ENCODE measurements at regions not wholly inside any gene's neighbourhood (a gene's known extent, or its start where the extent isn't known, plus 50 kb on each side); places are given as distances from the start of the nearest gene placed in this dataset.
A peak's percentile ranks its signal among the peaks of the same experiment; 100 is the strongest.

- DNase-seq (ENCODE audit: low spot score in 2 of 2), result no peak
- WGBS, 2 donors, result 30 to 31% methylated on average over 22 to 24 of the region's 24 CpGs
- TF ChIP-seq, protein P1, sequence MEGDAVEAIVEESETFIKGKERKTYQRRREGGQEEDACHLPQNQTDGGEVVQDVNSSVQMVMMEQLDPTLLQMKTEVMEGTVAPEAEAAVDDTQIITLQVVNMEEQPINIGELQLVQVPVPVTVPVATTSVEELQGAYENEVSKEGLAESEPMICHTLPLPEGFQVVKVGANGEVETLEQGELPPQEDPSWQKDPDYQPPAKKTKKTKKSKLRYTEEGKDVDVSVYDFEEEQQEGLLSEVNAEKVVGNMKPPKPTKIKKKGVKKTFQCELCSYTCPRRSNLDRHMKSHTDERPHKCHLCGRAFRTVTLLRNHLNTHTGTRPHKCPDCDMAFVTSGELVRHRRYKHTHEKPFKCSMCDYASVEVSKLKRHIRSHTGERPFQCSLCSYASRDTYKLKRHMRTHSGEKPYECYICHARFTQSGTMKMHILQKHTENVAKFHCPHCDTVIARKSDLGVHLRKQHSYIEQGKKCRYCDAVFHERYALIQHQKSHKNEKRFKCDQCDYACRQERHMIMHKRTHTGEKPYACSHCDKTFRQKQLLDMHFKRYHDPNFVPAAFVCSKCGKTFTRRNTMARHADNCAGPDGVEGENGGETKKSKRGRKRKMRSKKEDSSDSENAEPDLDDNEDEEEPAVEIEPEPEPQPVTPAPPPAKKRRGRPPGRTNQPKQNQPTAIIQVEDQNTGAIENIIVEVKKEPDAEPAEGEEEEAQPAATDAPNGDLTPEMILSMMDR (IDR thresholded peaks at IDR 0.05), result no peak
- TF ChIP-seq POLR2A (IDR thresholded peaks at IDR 0.05), result no peak
- no peak overlapping the region for H3K4me3 ChIP-seq (ENCODE audit: low read depth, poor library complexity, severe bottlenecking)
- intact Hi-C loops (cut with DNase I; ENCODE audit: low total_unique reads), result no loop called here
Observed at GRCh38 chr16:85395913-85396878, 216.9 kb upstream of the GSE1 start.

DNA sequence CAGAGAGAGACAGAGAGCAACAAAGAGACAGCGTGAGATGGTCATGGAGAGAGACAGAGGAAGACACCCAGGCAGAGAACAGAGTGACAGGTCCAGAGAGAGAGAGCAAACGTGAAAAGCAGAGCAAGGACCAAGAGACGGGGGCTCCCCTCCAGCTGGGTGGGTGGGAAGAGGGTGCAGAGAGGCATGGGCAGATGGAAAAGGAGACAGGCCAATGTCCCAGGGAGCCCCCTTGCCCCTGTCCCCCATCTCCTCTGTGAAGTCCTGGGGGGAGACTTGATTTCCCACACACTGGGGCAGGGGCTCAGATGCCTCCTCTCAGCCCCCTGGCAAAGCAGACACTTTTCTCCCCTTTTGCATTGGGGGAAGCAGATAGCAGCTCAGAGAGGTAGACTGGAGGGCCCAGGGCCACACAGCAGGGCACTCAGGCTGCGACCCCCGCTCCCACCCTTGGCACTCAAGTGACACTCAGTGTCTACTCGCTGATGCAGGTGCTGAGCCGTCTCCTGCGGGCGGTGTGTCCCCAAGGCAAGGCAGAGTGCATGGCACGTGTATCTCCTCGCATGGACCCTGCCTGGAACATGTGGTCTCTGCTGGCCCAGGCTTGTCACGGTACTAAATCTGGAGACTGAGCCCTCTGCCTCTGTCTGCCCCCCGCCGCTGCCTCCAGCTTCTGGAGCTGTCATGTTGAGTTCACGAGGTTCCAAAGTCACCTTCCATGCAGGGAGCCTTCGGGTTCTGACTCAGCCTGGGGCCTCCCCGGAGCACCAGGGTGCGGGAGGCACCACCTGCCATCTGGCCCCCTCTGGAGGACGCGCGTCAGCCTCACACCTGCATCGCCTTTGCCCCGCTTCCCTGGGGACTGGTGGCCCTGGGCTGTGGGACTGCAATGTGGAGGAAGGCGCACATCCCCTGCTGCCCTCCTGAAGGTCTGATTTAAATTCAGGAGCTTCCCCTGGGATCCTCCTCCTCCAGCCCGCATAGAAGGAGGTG is 215.9 kb upstream of the GSE1 start:
- H3K4me3 ChIP-seq (ENCODE audit: low read depth, poor library complexity, severe bottlenecking), result no peak overlapping the region
- TF ChIP-seq, protein P1 (IDR thresholded peaks at IDR 0.05), result no peak
- no peak for TF ChIP-seq POLR2A (IDR thresholded peaks at IDR 0.05)
- intact Hi-C loops (cut with DNase I; ENCODE audit: low total_unique reads), result no loop called here
- DNase-seq (ENCODE audit: low spot score in 2 of 2), result peak in 1 of 2 donors; percentile 82
- 70 to 80% methylated on average over 9 to 25 of the region's 25 CpGs for WGBS, 2 donors

GRCh38 chr16:85398050-85398451 is 215.1 kb upstream of the GSE1 start:
- WGBS, 2 donors, result 90 to 95% methylated on average over 8 of the region's 8 CpGs
- no peak for TF ChIP-seq POLR2A (IDR thresholded peaks at IDR 0.05)
- TF ChIP-seq, protein P1 (IDR thresholded peaks at IDR 0.05), result no peak
- intact Hi-C loops (cut with DNase I; ENCODE audit: low total_unique reads), result no loop called here
- H3K4me3 ChIP-seq (ENCODE audit: low read depth, poor library complexity, severe bottlenecking), result no peak overlapping the region
- peak in 1 of 2 donors; percentile 76 for DNase-seq (ENCODE audit: low spot score in 2 of 2)

DNA sequence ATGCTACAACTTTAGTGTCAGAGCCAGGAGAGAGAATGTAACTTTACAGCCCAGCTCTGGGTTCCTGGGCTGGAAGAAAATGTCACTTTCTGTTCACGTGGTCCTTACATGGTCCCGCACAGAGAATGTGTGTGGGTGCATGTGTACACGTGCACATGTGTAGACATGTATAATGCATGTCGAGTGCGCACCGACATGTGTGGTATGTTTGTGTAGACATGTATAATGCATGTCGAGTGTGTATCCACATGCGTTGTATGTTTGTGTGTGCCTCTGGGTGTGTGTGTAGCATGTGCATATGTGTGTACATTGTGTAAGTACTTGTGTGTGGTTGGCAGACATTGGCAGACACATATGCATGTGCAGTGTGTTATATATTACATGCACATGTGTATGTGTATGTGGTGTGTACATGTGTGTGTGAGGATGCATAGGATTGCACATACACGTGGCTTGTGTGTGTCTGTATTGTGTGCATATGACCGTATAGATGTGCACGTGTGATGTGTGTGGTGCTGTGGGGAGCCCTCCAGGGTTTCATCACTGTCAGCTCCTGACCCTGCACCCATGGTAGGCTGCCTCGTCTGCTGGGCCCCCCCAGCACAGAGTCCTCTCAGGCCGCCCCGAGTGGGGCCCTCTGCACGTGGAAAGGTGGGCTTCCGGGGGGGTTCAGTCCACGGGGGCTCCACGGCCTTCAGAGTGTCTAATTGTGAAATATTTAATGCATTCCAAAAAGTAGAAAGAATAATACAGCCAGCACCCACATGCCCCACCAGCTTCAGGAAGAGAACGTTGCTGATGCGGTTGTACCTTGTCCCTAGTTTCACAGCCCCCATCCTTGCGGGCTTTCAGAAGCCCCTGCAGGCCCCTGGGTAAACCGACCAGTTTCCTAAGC is 214.2 kb upstream of the GSE1 start:
- TF ChIP-seq, protein P1 (IDR thresholded peaks at IDR 0.05), result no peak
- no peak for TF ChIP-seq POLR2A (IDR thresholded peaks at IDR 0.05)
- 85 to 88% methylated on average over 21 of the region's 22 CpGs for whole genome bisulfite sequencing, 2 donors
- intact Hi-C loops (cut with DNase I; ENCODE audit: low total_unique reads), result no loop called here
- no peak overlapping the region for H3K4me3 ChIP-seq (ENCODE audit: low read depth, poor library complexity, severe bottlenecking)
- peak in 1 of 2 donors; percentile 58 for DNase-seq (ENCODE audit: low spot score in 2 of 2)

Data from lower leg skin (tissue), 4 donors.